Stomach (tissue), 8 donors: ENCODE measurements at regions not wholly inside any gene's neighbourhood (a gene's known extent, or its start where the extent isn't known, plus 50 kb on each side); places are given as distances from the start of the nearest gene placed in this dataset.

Experiments used
- DNase-seq, 2 donors: peaks; one replicate each; pipeline versions ENCODE4 v3.0.0 to v3.0.0-alpha.2; 2013 to 2019
- H3K27ac ChIP-seq, 5 donors: fragments of 200-600 bp in 4 of 5; sonication (generic) in 4 of 5; one replicate each; pipeline ENCODE4 v1.5.1; 2013 to 2019; ENCODE audit warnings: mild to moderate bottlenecking in 1 of 5, moderate library complexity in 1 of 5
- H3K27me3 ChIP-seq, 3 donors: fragments of 200-600 bp; sonication (generic); one replicate each; pipeline ENCODE4 v1.5.1; 2017 to 2019; ENCODE audit warnings: mixed run types in 1 of 3
- H3K36me3 ChIP-seq, 4 donors: fragments of 200-600 bp; sonication (generic); 1 replicate in 3 of 4; 2 replicates in 1 of 4; pipeline ENCODE4 v1.5.1; 2016 to 2019
- H3K4me1 ChIP-seq, 4 donors: fragments of 200-600 bp; sonication (generic); one replicate each; pipeline ENCODE4 v1.5.1; 2016 to 2019
- H3K4me3 ChIP-seq, 4 donors: fragments of 200-600 bp; sonication (generic) in 3 of 4; one replicate each; pipeline ENCODE4 v1.5.1; 2016 to 2019; ENCODE audit warnings: mild to moderate bottlenecking in 1 of 4
- H3K9me3 ChIP-seq, 4 donors: fragments of 200-600 bp; sonication (generic); one replicate each; pipeline ENCODE4 v1.5.1; 2016 to 2019
- CTCF ChIP-seq, 7 experiments: fragments of 450-650 bp in 4 of 7; fragments of 200-600 bp in 3 of 7; sonication (generic) in 3 of 7; IDR thresholded peaks; one replicate each; pipeline ENCODE4 v1.5.1; 2016 to 2019; ENCODE audit warnings: antibody characterized with exemption in 7 of 7, control low read depth in 2 of 7, mild to moderate bottlenecking in 1 of 7
- EP300 ChIP-seq: sonication (generic); formaldehyde crosslinking; IDR thresholded peaks from one replicate; pipeline ENCODE4 v1.6.1; 2017; ENCODE audit warnings: antibody characterized with exemption
- POLR2A ChIP-seq, 4 donors: fragments of 450-650 bp; IDR thresholded peaks; one replicate each; pipeline ENCODE4 v1.6.1; 2016; ENCODE audit warnings: antibody characterized with exemption in 4 of 4, control low read depth in 2 of 4, mild to moderate bottlenecking in 1 of 4, moderate library complexity in 1 of 4
- POLR2AphosphoS5 ChIP-seq, 3 donors: sonication (generic); formaldehyde crosslinking; IDR thresholded peaks; one replicate each; pipeline ENCODE4 v1.6.1; 2016; ENCODE audit warnings: antibody characterized with exemption in 3 of 3
- WGBS, 5 donors: extraction: QIAGEN DNeasy Blood & Tissue Kit in 3 of 5; methylation state at CpG; one replicate each; pipeline versions ENCODE4 v1.1.5 to v1.1.7; 2013 to 2018; 5-methylcytosine and 5-hydroxymethylcytosine counted together
- intact Hi-C: fragments of 100-400 bp; cut with DNase I; formaldehyde crosslinking; loops from one replicate; pipeline ENCODE4 v1.15.1; 2023; ENCODE audit warnings: low total_unique reads
- donor health status: healthy with polysubstance abuse.
- donor health status: Bipolar disorder and iron deficiency.
- donor health status: healthy.

- peaks cover 0 to 20% (median 11%) of the 10 kb centered on the region in 4 donors for H3K9me3 ChIP-seq
- TF ChIP-seq POLR2A (IDR thresholded peaks at IDR 0.05) (no peak), EP300 (no peak), POLR2AphosphoS5 (IDR thresholded peaks at IDR 0.05) (no peak), CTCF (IDR thresholded peaks at IDR 0.05) (no peak)
- H3K4me1 ChIP-seq = no peaks in the 10 kb centered on the region
- DNase-seq = no peak
- H3K27me3 ChIP-seq = peaks cover 0 to 72% (median 13%) of the 10 kb centered on the region in 3 donors
- H3K27ac ChIP-seq = no peak overlapping the region
- no peaks in the 10 kb centered on the region for H3K36me3 ChIP-seq
- 32 to 56% (median 39%) methylated on average over 7 of the region's 7 CpGs for WGBS, 5 donors
- no peak overlapping the region for H3K4me3 ChIP-seq
- intact Hi-C loops = no loop called here
Observed at GRCh38 chr1:29383746-29384371, 147.5 kb downstream of the PTPRU start.

- 48 to 57% (median 51%) methylated on average over 20 to 21 of the region's 21 CpGs for WGBS, 5 donors
Observed at GRCh38 chr1:29382851-29383745, 146.8 kb downstream of the PTPRU start.

GRCh38 chr1:29381426-29381825, 145.1 kb downstream of the PTPRU start:
- no peak for TF ChIP-seq CTCF (IDR thresholded peaks at IDR 0.05)
- TF ChIP-seq POLR2AphosphoS5 (IDR thresholded peaks at IDR 0.05) = no peak
- no peak for TF ChIP-seq EP300
- TF ChIP-seq POLR2A (IDR thresholded peaks at IDR 0.05) = no peak
- H3K4me3 ChIP-seq = no peak overlapping the region
- intact Hi-C loops = no loop called here
- peaks cover 0 to 40% (median 29%) of the 10 kb centered on the region in 4 donors for H3K9me3 ChIP-seq
- H3K36me3 ChIP-seq = no peaks in the 10 kb centered on the region
- H3K4me1 ChIP-seq = no peaks in the 10 kb centered on the region
- WGBS, 5 donors = 76 to 87% (median 81%) methylated on average over 7 of the region's 7 CpGs
- peaks cover 0 to 60% (median 13%) of the 10 kb centered on the region in 3 donors for H3K27me3 ChIP-seq
- no peak overlapping the region for H3K27ac ChIP-seq
- DNase-seq = no peak

More at GRCh38 chr1:29382851-29383745, 146.8 kb downstream of the PTPRU start:
- Histone ChIP-seq H3K4me3 (no peak overlapping the region), H3K27me3 (peaks cover 0 to 67% (median 13%) of the 10 kb centered on the region in 3 donors), H3K4me1 (no peaks in the 10 kb centered on the region), H3K9me3 (peaks cover 0 to 28% (median 19%) of the 10 kb centered on the region in 4 donors), H3K36me3 (no peaks in the 10 kb centered on the region), H3K27ac (no peak overlapping the region)
- TF ChIP-seq EP300 (no peak), POLR2AphosphoS5 (IDR thresholded peaks at IDR 0.05) (no peak), CTCF (IDR thresholded peaks at IDR 0.05) (no peak), POLR2A (IDR thresholded peaks at IDR 0.05) (no peak)
- intact Hi-C loops = no loop called here
- DNase-seq = no peak

- no peaks in the 10 kb centered on the region for H3K36me3 ChIP-seq
- peaks cover 0 to 41% (median 33%) of the 10 kb centered on the region in 4 donors for H3K9me3 ChIP-seq
- no peaks in the 10 kb centered on the region for H3K4me1 ChIP-seq
- 0 to 88% (median 41%) methylated on average over 1 of the region's 1 CpG for WGBS, 5 donors
- H3K27ac ChIP-seq = no peak overlapping the region
- H3K27me3 ChIP-seq = peaks cover 0 to 51% (median 5%) of the 10 kb centered on the region in 3 donors
- no peak for TF ChIP-seq EP300
- no peak for TF ChIP-seq CTCF (IDR thresholded peaks at IDR 0.05)
- no peak for TF ChIP-seq POLR2A (IDR thresholded peaks at IDR 0.05)
- TF ChIP-seq POLR2AphosphoS5 (IDR thresholded peaks at IDR 0.05) = no peak
- no peak for DNase-seq
- intact Hi-C loops = no loop called here
- no peak overlapping the region for H3K4me3 ChIP-seq
Observed at GRCh38 chr1:29380532-29380931, 144.2 kb downstream of the PTPRU start.
